ENCODE measurements at regions not wholly inside any gene's neighbourhood (a gene's known extent, or its start where the extent isn't known, plus 50 kb on each side); places are given as distances from the start of the nearest gene placed in this dataset.

DNA sequence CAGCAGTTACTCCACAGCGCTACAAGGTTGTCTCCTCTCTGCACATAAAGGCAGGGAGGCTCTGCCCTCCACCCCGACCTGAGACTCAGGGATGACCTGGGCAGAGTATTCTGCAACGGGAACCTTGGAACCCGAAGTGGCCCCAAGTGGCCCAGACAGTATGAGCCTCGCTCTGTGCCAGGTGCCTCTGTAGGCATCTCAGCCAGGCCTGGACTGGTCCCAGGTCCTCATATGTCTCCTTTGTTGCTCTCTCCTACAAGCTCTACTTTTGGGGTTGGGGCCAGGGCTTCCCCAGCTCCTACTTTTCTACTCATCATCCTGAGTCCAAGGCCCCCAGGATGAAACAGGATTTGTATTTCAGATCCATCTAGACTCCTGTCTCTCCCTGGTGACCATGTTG, 241.5 kb upstream of the PRSS1 start:
- TF ChIP-seq POLR2A (IDR thresholded peaks at IDR 0.05) (no peak), CTCF (IDR thresholded peaks at IDR 0.05) (no peak)
